ENCODE measurements at regions not wholly inside any gene's neighbourhood (a gene's known extent, or its start where the extent isn't known, plus 50 kb on each side); places are given as distances from the start of the nearest gene placed in this dataset.

- peak; percentile 94 for DNase-seq
Observed at GRCh38 chr1:29974316-29974724, 738.0 kb downstream of the PTPRU start.

GRCh38 chr1:29973406-29973805, 737.1 kb downstream of the PTPRU start:
- DNase-seq, result peak; percentile 54

GRCh38 chr1:29972421-29973053, 736.2 kb downstream of the PTPRU start:
- DNase-seq, result no peak

GRCh38 chr1:29971703-29972102, 735.4 kb downstream of the PTPRU start:
- DNase-seq, result no peak

DNA sequence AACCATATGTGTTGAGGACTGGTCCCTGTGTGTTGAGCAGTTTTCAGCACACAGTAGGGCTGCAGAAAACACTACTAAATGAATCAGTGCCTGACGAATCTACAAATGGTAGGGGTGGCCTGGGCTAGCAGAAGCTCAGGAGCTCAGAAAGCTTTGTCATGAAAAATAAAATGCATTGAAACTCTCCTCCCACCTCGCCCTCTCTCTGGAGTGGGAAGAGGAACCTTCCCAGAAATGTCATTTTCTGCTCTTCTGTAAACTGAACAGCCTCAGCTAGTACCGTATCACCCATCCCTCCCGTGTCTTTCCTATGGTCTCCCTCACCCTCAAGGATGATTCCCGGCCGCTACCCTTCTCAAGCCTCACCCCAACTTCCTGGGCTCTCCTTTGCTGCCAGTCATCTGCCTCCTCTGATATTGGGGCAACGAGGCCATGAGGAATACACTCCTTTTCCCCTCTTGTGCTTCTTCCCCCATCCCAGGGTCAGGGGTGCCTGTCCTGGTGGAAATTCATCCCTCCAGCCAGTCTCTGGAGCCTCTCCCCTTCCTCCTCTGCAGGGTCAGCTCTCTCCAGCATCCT, 734.5 kb downstream of the PTPRU start:
- no peak for DNase-seq

DNA sequence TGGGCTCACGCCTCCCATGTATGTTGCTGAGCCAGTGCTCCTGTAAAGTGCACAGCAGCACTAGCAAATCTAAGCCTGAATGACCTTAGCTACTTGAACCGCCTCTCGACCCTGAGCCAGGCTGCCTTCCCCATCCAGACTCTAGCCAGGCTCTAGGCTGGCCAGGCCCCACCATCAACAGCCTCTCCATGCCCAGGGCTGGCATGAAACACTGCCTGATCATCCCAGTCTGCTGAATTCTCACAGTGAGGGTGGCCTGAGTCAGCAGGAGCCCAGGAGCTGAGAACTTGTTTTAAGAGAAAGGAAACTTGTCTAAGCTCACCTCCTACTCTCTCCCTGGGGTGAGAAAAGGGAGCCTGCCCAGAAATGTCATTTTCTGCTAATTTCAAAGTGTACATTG, 733.3 kb downstream of the PTPRU start:
- no peak for DNase-seq

DNA sequence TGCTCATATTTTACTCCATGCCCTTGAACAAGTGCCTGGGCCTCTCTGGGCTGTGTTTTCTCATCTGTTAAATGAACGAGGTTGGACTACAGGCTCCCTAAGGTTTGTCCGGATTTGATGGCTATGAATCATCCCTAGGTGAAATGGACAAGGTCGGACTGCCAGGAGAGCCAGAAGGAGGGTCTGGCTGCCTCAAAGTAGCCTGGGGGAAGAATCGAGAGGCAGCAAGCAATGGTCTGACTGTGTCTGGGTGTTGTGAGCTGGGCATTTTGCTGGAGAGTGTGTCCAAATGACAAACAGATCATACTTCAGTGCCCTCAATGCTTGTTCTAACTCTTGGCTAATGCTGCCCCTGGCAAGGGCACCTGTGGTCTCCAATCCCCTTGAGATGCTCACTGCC, 730.9 kb downstream of the PTPRU start:
- no peak for DNase-seq

GRCh38 chr1:29966526-29967045, 730.3 kb downstream of the PTPRU start:
- no peak for DNase-seq

DNA sequence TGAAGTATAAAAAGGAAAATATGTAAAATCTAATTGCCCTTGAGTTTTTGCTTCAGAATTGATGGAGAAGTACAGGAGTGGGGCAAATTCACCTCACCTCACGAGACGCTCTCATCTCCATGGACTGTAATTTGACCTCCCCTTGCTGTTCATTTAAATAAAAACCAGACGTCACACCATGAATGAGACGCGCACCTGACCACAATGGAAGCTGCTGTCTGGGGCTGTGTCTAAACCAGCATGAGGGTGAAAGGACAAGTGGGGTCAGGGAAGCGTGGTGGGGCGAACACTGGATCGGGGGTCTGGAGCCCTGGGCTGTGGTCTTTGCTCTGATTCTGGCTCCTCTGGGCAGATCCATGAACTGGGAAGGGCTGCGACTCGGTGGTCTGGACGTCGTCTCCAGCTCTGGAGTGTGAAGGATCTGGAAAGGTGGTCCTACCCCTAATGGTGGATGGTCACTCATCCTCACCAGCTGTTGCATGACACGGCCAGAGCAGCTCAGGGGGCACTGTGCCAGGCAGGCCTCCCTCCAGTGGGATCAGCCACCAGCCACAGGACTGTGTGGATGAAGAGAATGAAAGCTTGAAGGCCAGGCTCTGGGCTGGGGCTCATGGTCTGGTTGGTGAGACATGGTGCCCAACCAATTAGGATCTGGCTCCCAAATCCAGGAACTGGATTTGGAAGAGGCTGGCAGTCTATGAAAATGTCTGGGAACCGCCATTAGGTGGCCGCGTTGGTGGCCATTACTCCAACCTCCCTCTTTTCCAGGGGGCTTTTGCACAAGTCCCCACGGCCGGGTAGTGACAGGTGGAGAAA, 728.6 kb downstream of the PTPRU start:
- no peak for DNase-seq

GRCh38 chr1:29963946-29964345, 727.6 kb downstream of the PTPRU start:
- DNase-seq, result no peak

DNA sequence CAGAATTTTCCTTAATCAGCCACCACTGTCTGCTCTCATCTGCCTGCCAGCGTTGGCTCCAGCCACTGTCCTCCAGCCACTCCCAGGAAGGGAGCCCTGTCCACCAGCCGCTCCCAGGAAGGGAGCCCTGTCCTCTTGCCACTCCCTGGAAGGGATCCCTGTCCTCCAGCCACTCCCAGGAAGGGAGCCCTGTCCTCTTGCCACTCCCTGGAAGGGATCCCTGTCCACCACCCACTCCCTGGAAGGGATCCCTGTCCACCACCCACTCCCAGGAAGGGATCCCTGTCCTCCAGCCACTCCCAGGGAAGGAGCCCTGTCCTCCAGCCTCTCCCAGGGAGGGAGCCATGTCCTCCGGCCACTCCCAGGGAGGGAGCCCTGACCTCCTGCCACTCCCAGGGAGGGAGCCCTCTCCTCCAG, 726.5 kb downstream of the PTPRU start:
- no peak for DNase-seq

DNA sequence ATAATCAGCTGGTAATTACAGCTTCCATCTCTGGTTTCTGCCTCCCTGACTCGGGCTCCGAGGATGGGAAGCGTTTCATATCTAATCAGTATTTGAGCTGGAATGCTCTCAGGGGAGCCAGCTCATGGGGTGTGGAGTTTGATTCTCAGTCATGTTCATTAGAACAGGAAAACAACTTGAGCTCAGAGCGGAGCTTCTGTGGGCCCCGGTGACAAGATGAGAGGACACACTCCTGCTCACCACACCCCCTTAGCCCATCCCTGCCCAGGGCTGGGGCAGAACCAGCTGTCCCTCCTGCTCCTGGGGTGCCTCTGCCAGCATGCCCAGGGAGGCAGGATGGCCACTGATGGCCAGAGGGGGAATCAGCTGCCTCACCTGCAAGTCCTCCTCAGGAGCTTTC, 726.0 kb downstream of the PTPRU start:
- no peak for DNase-seq

GRCh38 chr1:29961293-29962059, 725.2 kb downstream of the PTPRU start:
- DNase-seq, result no peak

DNA sequence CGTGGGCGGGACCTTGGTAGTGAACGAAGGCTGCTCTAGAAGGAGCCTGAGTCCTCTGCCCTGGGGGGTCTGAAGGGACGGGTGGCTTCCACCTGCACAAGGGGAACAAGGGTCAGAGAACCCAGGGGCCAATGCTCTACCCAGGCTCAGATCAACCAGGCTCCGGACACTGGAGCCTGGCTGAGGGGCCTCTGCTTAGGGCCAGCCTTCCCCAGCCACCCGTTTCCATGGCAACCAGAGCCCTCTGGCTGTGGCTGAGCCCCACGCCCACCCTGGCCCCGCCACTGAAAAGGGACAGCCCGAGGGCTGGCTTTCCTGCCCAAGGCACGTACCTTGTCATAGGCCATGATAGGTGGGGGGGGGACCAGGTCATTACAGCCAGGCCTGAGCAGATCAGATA, 724.6 kb downstream of the PTPRU start:
- DNase-seq, result no peak

- DNase-seq, result no peak
Observed at GRCh38 chr1:29960156-29960755, 723.9 kb downstream of the PTPRU start.

DNA sequence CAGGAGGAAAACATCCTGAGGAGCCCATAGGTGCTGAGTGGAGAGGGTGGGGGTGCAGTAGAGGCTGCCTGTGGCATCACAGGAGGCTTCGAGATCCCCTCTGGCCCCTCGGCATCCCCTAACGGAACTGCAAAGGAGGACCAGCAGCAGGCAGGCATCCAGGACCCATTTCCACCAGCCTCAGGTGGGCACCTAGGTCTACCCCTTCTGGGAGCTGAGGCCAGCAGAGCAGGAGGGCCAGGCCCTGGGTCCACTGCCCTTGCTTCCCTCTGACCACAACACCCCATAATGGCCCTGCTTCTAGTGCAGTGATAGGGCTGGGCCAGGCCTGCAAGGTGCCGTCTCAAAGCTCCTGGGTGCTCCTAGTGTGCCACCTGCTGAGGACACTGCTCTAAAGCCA, 723.0 kb downstream of the PTPRU start:
- no peak for DNase-seq

DNA sequence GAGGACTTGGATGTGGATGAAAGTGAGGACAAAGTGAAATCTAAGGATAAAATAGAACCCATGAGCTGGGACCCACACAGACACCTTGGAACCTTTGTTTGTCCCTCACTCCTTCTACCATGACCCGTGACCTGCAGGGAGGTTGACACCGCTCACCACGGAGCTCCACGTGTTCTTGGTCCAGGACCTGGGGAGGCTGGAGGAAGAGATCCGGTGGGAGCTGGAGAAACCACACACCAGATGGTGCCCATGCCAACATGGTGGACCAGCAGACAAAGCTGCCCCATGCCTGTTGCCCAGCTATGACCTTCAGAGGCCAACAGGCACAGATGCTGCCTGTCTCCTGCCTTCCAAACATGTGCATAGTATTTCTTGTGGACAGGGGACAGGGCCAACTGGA, 721.9 kb downstream of the PTPRU start:
- no peak for DNase-seq

DNA sequence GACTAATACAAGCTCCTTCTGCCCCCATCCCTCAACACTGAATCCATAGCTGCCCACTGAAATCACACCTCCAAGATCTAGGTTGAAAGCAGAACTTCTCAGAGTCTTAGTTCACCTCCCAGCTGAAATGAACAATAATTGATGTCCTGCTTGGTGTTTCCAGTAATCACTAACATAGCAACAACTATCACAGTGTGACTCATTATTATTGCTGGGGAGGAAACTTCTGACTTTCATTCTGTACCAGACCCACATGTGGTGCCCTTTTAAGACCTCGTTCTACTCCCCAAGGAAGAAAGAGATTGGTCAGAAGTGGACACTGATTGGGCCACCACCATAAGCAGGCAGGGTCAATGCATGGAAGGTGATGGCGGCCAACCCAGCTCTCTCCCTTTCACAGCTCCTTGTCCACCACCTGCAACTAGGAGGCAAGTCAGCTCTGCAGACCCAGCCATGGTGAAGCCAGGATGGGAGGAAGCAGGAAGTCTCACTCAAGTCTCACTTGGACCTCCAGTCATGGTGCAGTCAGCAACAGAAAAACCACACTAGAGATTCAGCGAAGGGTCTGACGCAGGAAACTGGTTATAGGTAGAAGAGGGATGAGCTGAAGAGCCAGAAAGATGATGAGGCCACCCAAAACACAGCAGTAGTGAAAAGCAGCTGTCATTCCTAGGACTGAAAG, 720.2 kb downstream of the PTPRU start:
- no peak for DNase-seq

DNA sequence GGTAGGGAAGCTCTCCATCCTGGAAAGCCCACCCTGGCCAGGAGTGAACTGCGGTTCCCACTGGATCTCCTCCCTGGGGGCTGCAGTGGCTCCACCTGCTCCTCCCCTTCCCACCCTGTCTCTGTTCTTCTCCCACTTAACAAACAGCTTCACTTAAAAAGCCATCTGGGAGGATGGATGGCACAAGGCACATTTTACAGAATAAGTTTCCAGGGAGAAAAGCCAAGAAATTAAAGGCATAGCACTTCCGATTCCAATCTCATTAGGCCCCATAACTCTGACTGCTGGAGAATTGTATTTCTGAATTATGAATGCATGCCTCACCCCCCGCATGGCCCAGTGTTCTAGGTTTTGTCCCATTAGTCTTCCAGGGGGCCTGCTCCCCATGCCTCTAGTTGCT, 718.3 kb downstream of the PTPRU start:
- DNase-seq, result no peak

- DNase-seq, result no peak
Observed at GRCh38 chr1:29953961-29954360, 717.6 kb downstream of the PTPRU start.

DNA sequence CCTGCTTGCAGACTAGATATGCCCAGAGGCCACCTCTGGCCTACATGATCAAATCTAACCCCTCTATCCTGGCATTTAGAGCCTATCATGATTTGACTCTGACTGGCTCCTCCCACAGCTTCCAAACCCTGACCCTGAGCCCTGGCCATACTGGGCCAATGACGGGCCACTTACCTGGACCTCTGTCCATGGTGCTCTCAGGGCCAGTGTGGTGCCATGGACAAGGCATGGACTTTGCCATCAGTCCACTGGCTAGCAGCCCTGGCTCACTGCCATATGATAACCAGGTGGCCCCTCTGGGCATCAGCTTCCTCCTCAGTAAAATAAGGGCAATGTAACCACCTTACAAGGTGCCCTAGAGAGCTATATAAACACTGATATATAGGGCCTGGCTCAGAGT, 713.4 kb downstream of the PTPRU start:
- no peak for DNase-seq

- DNase-seq, result no peak
Observed at GRCh38 chr1:29948581-29948980, 712.3 kb downstream of the PTPRU start.

All from EL (cell line).